ENCODE measurements at regions not wholly inside any gene's neighbourhood (a gene's known extent, or its start where the extent isn't known, plus 50 kb on each side); places are given as distances from the start of the nearest gene placed in this dataset.
"Not testable (repeated sequence)": the region's sequence is repeated elsewhere in the genome, so short reads cannot be mapped to it uniquely, and the experiment has no call there.

DNA sequence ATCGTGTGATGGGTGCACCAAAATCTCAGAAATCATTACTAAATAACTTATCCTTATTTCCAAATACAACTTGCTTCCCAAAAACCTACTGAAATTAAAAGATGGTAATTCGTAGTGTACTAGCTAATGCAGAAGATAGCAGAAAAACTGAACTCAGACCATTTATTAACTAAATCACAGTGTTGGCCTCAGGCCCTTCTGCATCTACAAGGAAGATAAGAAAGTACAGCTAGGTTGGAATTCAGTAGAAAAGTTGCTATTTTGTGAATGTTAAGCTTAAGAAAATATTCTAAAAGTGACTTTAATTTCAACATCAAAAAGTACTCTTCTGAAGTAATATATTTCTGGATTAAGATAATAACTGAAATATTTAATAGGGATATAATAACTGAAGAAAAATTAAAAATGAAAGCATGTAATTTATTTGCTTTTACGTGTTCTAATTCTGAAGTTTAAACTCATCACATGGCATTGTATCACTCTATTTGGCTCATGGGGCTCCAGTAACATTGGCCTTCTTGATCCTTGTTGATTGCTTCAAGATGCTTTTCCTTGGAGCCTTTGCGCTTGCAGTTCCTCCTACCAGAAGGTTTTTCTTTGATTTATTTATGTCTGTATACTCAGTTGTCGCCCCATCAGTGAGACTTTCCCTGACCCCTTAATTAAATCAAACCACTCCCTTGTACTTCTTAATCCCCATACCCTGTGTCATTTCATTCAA is 847.9 kb upstream of the ANO3 start:
- BruUV-seq (replicated peaks): no TSS peak
- no peaks in the 10 kb centered on the region for H3K36me3 ChIP-seq (ENCODE audit: insufficient read depth, low read length)
- ChIA-PET CTCF (ENCODE audit: unreplicated experiment) (no interaction called here), POLR2A (interaction anchor here (0.5 kb wide), 1 partner anchor 38 kb away, joined by 3 read pairs; no protein-coding TSS in a partner anchor)
- H3K79me2 ChIP-seq (ENCODE audit: insufficient read depth, low read depth, low read length): no peaks in the 10 kb centered on the region
- no peaks in the 10 kb centered on the region for H4K20me1 ChIP-seq (ENCODE audit: insufficient read depth, low read length)
- no peak overlapping the region for H3K27ac ChIP-seq (ENCODE audit: low read depth, low read length, poor library complexity, severe bottlenecking)
- no peaks in the 10 kb centered on the region for H3K9me2 ChIP-seq (ENCODE audit: insufficient read depth, low read length)
- H3K4me3 ChIP-seq (ENCODE audit: low read depth, low read length, poor library complexity, severe bottlenecking): no peak overlapping the region
- no peaks in the 10 kb centered on the region for H3K9me3 ChIP-seq (ENCODE audit: low read length)
- intact Hi-C loops (cut with micrococcal nuclease; ENCODE audit: unreplicated experiment): no loop called here
- no peak for DNase-seq (ENCODE audit: low spot score)
- no peak for TF ChIP-seq EZH2phosphoT487 (IDR thresholded peaks at IDR 0.05; ENCODE audit: borderline replicate concordance, low read depth, low read length)
- no peak for TF ChIP-seq CTCF (conservative IDR thresholded peaks at IDR 0.05; ENCODE audit: low read length)
- H3K4me2 ChIP-seq (ENCODE audit: low read length): no peak overlapping the region
- peaks cover 9% of the 10 kb centered on the region for H3K4me1 ChIP-seq (ENCODE audit: insufficient read depth, low read length, poor library complexity, severe bottlenecking)
- no peak overlapping the region for H2AFZ ChIP-seq (ENCODE audit: low read length)

DNA sequence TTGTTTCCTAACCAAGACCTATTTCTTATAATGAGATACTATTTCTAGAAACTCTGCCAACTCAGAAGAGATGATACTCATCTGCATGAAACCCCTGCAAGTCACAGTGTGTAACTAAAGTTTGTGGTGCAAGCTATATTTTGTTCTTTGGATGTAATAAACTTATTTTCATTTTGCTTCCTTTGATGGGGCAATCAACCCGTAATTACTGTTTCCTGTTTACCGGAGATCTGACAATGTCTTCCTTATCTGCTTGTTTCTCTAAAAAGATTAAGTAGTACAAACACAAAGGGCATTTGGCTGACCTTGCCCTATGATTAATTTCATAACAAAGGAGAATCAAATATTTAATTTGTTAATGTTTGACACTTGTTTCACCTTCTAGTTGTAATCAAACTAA is 846.6 kb upstream of the ANO3 start:
- DNase-seq (ENCODE audit: low spot score): no peak
- H4K20me1 ChIP-seq (ENCODE audit: insufficient read depth, low read length): no peaks in the 10 kb centered on the region
- H3K9me3 ChIP-seq (ENCODE audit: low read length): no peaks in the 10 kb centered on the region
- BruUV-seq (replicated peaks): no TSS peak
- no peaks in the 10 kb centered on the region for H3K36me3 ChIP-seq (ENCODE audit: insufficient read depth, low read length)
- intact Hi-C loops (cut with micrococcal nuclease; ENCODE audit: unreplicated experiment): no loop called here
- peak overlapping the region; percentile 1; the same call in 1 of the 2 replicates for H3K4me2 ChIP-seq (ENCODE audit: low read length)
- ChIA-PET POLR2A (no interaction called here), CTCF (ENCODE audit: unreplicated experiment) (no interaction called here)
- H2AFZ ChIP-seq (ENCODE audit: low read length): peak overlapping the region; percentile 60
- no peaks in the 10 kb centered on the region for H3K9me2 ChIP-seq (ENCODE audit: insufficient read depth, low read length)
- H3K4me1 ChIP-seq (ENCODE audit: insufficient read depth, low read length, poor library complexity, severe bottlenecking): peaks cover 9% of the 10 kb centered on the region
- TF ChIP-seq CTCF (conservative IDR thresholded peaks at IDR 0.05; ENCODE audit: low read length) (no peak), EZH2phosphoT487 (IDR thresholded peaks at IDR 0.05; ENCODE audit: borderline replicate concordance, low read depth, low read length) (no peak)
- H3K4me3 ChIP-seq (ENCODE audit: low read depth, low read length, poor library complexity, severe bottlenecking): no peak overlapping the region
- H3K27ac ChIP-seq (ENCODE audit: low read depth, low read length, poor library complexity, severe bottlenecking): no peak overlapping the region
- no peaks in the 10 kb centered on the region for H3K79me2 ChIP-seq (ENCODE audit: insufficient read depth, low read depth, low read length)

GRCh38 chr11:25486338-25486737 is 845.6 kb upstream of the ANO3 start:
- H3K79me2 ChIP-seq (ENCODE audit: insufficient read depth, low read depth, low read length); H2AFZ ChIP-seq (ENCODE audit: low read length); H3K36me3 ChIP-seq (ENCODE audit: insufficient read depth, low read length); intact Hi-C loops (cut with micrococcal nuclease; ENCODE audit: unreplicated experiment); H4K20me1 ChIP-seq (ENCODE audit: insufficient read depth, low read length); DNase-seq (ENCODE audit: low spot score); POLR2A ChIA-PET; H3K4me1 ChIP-seq (ENCODE audit: insufficient read depth, low read length, poor library complexity, severe bottlenecking); BruUV-seq (replicated peaks); H3K9me2 ChIP-seq (ENCODE audit: insufficient read depth, low read length); CTCF ChIA-PET (ENCODE audit: unreplicated experiment); H3K9me3 ChIP-seq (ENCODE audit: low read length); H3K27ac ChIP-seq (ENCODE audit: low read depth, low read length, poor library complexity, severe bottlenecking); H3K4me2 ChIP-seq (ENCODE audit: low read length); H3K4me3 ChIP-seq (ENCODE audit: low read depth, low read length, poor library complexity, severe bottlenecking): not testable (repeated sequence)

- H3K4me3 ChIP-seq (ENCODE audit: low read depth, low read length, poor library complexity, severe bottlenecking); DNase-seq (ENCODE audit: low spot score); POLR2A ChIA-PET; H3K27ac ChIP-seq (ENCODE audit: low read depth, low read length, poor library complexity, severe bottlenecking); BruUV-seq (replicated peaks); H3K4me1 ChIP-seq (ENCODE audit: insufficient read depth, low read length, poor library complexity, severe bottlenecking); CTCF ChIA-PET (ENCODE audit: unreplicated experiment); H2AFZ ChIP-seq (ENCODE audit: low read length); H3K79me2 ChIP-seq (ENCODE audit: insufficient read depth, low read depth, low read length); H3K9me2 ChIP-seq (ENCODE audit: insufficient read depth, low read length); H3K9me3 ChIP-seq (ENCODE audit: low read length); intact Hi-C loops (cut with micrococcal nuclease; ENCODE audit: unreplicated experiment); H3K4me2 ChIP-seq (ENCODE audit: low read length); H3K36me3 ChIP-seq (ENCODE audit: insufficient read depth, low read length); H4K20me1 ChIP-seq (ENCODE audit: insufficient read depth, low read length): not testable (repeated sequence)
Observed at GRCh38 chr11:25488176-25488575, 843.8 kb upstream of the ANO3 start.

DNA sequence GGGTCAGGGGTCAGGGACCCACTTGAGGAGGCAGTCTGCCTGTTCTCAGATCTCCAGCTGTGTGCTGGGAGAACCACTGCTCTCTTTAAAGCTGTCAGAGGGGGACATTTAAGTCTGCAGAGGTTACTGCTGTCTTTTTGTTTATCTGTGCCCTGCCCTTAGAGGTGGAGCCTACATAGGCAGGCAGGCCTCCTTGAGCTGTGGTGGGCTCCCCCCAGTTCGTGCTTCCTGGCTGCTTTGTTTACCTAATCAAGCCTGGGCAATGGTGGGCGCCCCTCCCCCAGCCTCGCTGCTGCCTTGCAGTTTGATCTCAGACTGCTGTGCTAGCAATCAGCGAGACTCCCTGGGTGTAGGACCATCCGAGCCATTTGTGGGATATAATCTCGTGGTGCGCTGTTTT is 830.5 kb upstream of the ANO3 start:
- H3K9me2 ChIP-seq (ENCODE audit: insufficient read depth, low read length); H3K79me2 ChIP-seq (ENCODE audit: insufficient read depth, low read depth, low read length); POLR2A ChIA-PET; DNase-seq (ENCODE audit: low spot score); H2AFZ ChIP-seq (ENCODE audit: low read length); H3K4me3 ChIP-seq (ENCODE audit: low read depth, low read length, poor library complexity, severe bottlenecking); CTCF ChIA-PET (ENCODE audit: unreplicated experiment); H3K4me1 ChIP-seq (ENCODE audit: insufficient read depth, low read length, poor library complexity, severe bottlenecking); H3K4me2 ChIP-seq (ENCODE audit: low read length); intact Hi-C loops (cut with micrococcal nuclease; ENCODE audit: unreplicated experiment); H3K27ac ChIP-seq (ENCODE audit: low read depth, low read length, poor library complexity, severe bottlenecking); H4K20me1 ChIP-seq (ENCODE audit: insufficient read depth, low read length); H3K9me3 ChIP-seq (ENCODE audit: low read length); H3K36me3 ChIP-seq (ENCODE audit: insufficient read depth, low read length); BruUV-seq (replicated peaks): not testable (repeated sequence)
